ENCODE measurements at regions not wholly inside any gene's neighbourhood (a gene's known extent, or its start where the extent isn't known, plus 50 kb on each side); places are given as distances from the start of the nearest gene placed in this dataset.
A peak's percentile ranks its signal among the peaks of the same experiment; 100 is the strongest.

GRCh38 chr1:73644198-73644597 lies 553.8 kb downstream of the LRRIQ3 start:
- no peak for DNase-seq (ENCODE audit: low spot score)

- DNase-seq (ENCODE audit: low spot score), result no peak
Measured at GRCh38 chr1:73639494-73639893, 558.5 kb downstream of the LRRIQ3 start.

- DNase-seq (ENCODE audit: low spot score), result no peak
Measured at GRCh38 chr1:73637264-73637663, 560.7 kb downstream of the LRRIQ3 start.

GRCh38 chr1:73635021-73635420 lies 563.0 kb downstream of the LRRIQ3 start:
- no peak for DNase-seq (ENCODE audit: low spot score)

GRCh38 chr1:73627723-73628122 lies 570.3 kb downstream of the LRRIQ3 start:
- no peak for DNase-seq (ENCODE audit: low spot score)

GRCh38 chr1:73626326-73626725 lies 571.6 kb downstream of the LRRIQ3 start:
- DNase-seq (ENCODE audit: low spot score), result no peak

GRCh38 chr1:73623946-73624345 lies 574.0 kb downstream of the LRRIQ3 start:
- DNase-seq (ENCODE audit: low spot score), result no peak

GRCh38 chr1:73617145-73617544 lies 580.8 kb downstream of the LRRIQ3 start:
- DNase-seq (ENCODE audit: low spot score), result no peak

GRCh38 chr1:73611681-73612080 lies 586.3 kb downstream of the LRRIQ3 start:
- no peak for DNase-seq (ENCODE audit: low spot score)

- DNase-seq (ENCODE audit: low spot score), result peak; percentile 47
Measured at GRCh38 chr1:73604739-73605138, 593.2 kb downstream of the LRRIQ3 start.

- DNase-seq (ENCODE audit: low spot score), result no peak
Measured at GRCh38 chr1:73604211-73604610, 593.8 kb downstream of the LRRIQ3 start.

- DNase-seq (ENCODE audit: low spot score), result peak; percentile 40
Measured at GRCh38 chr1:73593804-73594203, 604.2 kb downstream of the LRRIQ3 start.

- DNase-seq (ENCODE audit: low spot score), result peak; percentile 83
Measured at GRCh38 chr1:73593364-73593763, 604.6 kb downstream of the LRRIQ3 start.

- DNase-seq (ENCODE audit: low spot score), result no peak
Measured at GRCh38 chr1:73587080-73587479, 610.9 kb downstream of the LRRIQ3 start.

- DNase-seq (ENCODE audit: low spot score), result no peak
Measured at GRCh38 chr1:73577206-73577605, 620.8 kb downstream of the LRRIQ3 start.

- no peak for DNase-seq (ENCODE audit: low spot score)
Measured at GRCh38 chr1:73576083-73576482, 621.9 kb downstream of the LRRIQ3 start.

- no peak for DNase-seq (ENCODE audit: low spot score)
Measured at GRCh38 chr1:73564294-73564693, 633.7 kb downstream of the LRRIQ3 start.

- no peak for DNase-seq (ENCODE audit: low spot score)
Measured at GRCh38 chr1:73556270-73556669, 641.7 kb downstream of the LRRIQ3 start.

GRCh38 chr1:73537400-73537799 lies 660.6 kb downstream of the LRRIQ3 start:
- no peak for DNase-seq (ENCODE audit: low spot score)

- DNase-seq (ENCODE audit: low spot score), result no peak
Measured at GRCh38 chr1:73517603-73518191, 680.3 kb downstream of the LRRIQ3 start.

GRCh38 chr1:73516451-73516850 lies 681.5 kb downstream of the LRRIQ3 start:
- DNase-seq (ENCODE audit: low spot score), result no peak

- no peak for DNase-seq (ENCODE audit: low spot score)
Measured at GRCh38 chr1:73511038-73511437, 686.9 kb downstream of the LRRIQ3 start.

- DNase-seq (ENCODE audit: low spot score), result no peak
Measured at GRCh38 chr1:73500154-73500553, 697.8 kb downstream of the LRRIQ3 start.

GRCh38 chr1:73499671-73500070 lies 698.3 kb downstream of the LRRIQ3 start:
- no peak for DNase-seq (ENCODE audit: low spot score)

- DNase-seq (ENCODE audit: low spot score), result no peak
Measured at GRCh38 chr1:73491621-73492020, 706.4 kb downstream of the LRRIQ3 start.

Measured in kidney capillary endothelial cell (primary cell).